OCI-LY1 (cell line): ENCODE measurements at regions not wholly inside any gene's neighbourhood (a gene's known extent, or its start where the extent isn't known, plus 50 kb on each side); places are given as distances from the start of the nearest gene placed in this dataset.

Experiments
- CTCF ChIP-seq: fragments of 200-600 bp; sonication (generic), shearing (Covaris generic); IDR thresholded peaks from 2 replicates; pipeline ENCODE4 v1.5.1; 2017; ENCODE audit warnings: mild to moderate bottlenecking, antibody characterized with exemption, low read length, moderate library complexity, mixed read lengths
- EZH2 ChIP-seq: fragments of 200-600 bp; sonication (generic), shearing (Covaris generic); IDR thresholded peaks from 2 replicates; pipeline ENCODE4 v1.8.0; 2017; ENCODE audit warnings: borderline replicate concordance, mixed run types, mild to moderate bottlenecking, antibody characterized with exemption, low read length, moderate library complexity, mixed read lengths

GRCh38 chr1:4530166-4530785 is 124.1 kb upstream of the AJAP1 start:
- TF ChIP-seq CTCF (no peak), EZH2 (no peak)
